ENCODE measurements at regions not wholly inside any gene's neighbourhood (a gene's known extent, or its start where the extent isn't known, plus 50 kb on each side); places are given as distances from the start of the nearest gene placed in this dataset.

DNA sequence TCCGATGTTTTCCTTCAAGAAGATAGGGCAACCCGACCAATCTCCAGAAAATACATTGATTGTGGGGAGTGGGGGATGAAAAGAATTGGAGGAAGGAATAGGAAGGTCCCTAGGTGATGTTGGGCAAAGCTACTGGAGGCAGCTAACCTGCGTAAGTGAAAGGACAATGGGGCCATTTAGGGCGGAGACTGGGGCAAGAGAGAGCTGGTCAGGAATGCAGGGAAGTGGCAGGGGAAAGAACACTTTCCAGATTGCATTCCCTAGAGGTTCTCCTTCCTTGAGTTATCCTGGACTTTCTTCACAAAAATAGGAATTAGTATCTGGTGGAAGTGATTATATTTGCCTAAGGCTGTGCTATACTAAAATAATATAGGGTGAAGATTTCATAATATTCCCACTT, 151.8 kb upstream of the HMGA2 start:
- TF ChIP-seq, protein P1, sequence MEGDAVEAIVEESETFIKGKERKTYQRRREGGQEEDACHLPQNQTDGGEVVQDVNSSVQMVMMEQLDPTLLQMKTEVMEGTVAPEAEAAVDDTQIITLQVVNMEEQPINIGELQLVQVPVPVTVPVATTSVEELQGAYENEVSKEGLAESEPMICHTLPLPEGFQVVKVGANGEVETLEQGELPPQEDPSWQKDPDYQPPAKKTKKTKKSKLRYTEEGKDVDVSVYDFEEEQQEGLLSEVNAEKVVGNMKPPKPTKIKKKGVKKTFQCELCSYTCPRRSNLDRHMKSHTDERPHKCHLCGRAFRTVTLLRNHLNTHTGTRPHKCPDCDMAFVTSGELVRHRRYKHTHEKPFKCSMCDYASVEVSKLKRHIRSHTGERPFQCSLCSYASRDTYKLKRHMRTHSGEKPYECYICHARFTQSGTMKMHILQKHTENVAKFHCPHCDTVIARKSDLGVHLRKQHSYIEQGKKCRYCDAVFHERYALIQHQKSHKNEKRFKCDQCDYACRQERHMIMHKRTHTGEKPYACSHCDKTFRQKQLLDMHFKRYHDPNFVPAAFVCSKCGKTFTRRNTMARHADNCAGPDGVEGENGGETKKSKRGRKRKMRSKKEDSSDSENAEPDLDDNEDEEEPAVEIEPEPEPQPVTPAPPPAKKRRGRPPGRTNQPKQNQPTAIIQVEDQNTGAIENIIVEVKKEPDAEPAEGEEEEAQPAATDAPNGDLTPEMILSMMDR (IDR thresholded peaks at IDR 0.05), result no peak
- TF ChIP-seq POLR2A (IDR thresholded peaks at IDR 0.05), result no peak
- TF ChIP-seq POLR2AphosphoS5 (IDR thresholded peaks at IDR 0.05), result no peak
- TF ChIP-seq EP300 (IDR thresholded peaks at IDR 0.05), result no peak

Data from sigmoid colon (tissue), 4 donors.